SK-N-MC (cell line): ENCODE measurements at regions not wholly inside any gene's neighbourhood (a gene's known extent, or its start where the extent isn't known, plus 50 kb on each side); places are given as distances from the start of the nearest gene placed in this dataset.

Experiments
- EZH2 ChIP-seq: fragments of 200-600 bp; sonication (generic); IDR thresholded peaks from one replicate; pipeline ENCODE4 v1.6.1; 2017; ENCODE audit warnings: antibody characterized with exemption
- FOXP2 ChIP-seq: optimal IDR thresholded peaks from 2 replicates; pipeline ENCODE3; 2011; ENCODE audit warnings: mild to moderate bottlenecking, moderate library complexity; ENCODE audit not compliant: insufficient read depth; ENCODE audit errors: extremely low read length, control extremely low read depth
- POLR2AphosphoS5 ChIP-seq: IDR thresholded peaks from 2 replicates; pipeline ENCODE4 v1.6.1; 2012; ENCODE audit warnings: mild to moderate bottlenecking, low read depth, low read length, borderline replicate concordance

DNA sequence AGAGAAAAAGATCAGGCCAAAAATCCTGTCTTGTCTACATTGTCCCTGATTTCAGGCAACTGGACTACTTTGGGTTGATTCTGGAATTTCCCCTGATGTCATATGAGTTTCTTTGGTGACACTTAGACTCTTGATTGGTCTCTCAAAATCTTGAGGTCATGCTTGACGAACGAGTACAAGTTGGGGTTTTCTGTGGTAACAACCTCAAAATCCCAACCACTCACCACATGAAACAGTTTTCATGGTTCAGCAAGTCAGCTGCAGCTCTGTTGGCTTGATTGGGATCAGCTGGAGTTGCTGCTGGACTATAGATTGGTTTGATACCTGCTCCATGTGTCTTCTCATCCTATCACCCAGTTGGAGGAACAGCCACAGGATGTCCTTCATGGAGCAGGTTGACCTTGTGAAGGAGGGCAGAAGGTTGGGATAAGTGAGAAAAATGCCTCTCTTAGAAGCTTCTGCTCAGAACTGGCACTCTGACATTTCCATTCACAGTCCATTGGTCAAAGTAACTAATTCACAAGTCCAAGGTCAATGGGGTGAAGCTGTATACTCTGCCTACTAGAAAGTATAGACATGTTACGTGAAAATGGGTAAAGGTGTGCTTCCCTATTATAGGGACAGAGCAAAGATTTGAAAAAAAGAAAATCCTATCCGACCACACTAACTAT is 284.5 kb downstream of the SH3GL2 start:
- TF ChIP-seq EZH2 (no peak), POLR2AphosphoS5 (no peak), FOXP2 (no peak)
